HG03280 (cell line): ENCODE measurements at regions not wholly inside any gene's neighbourhood (a gene's known extent, or its start where the extent isn't known, plus 50 kb on each side); places are given as distances from the start of the nearest gene placed in this dataset.

Experiments
- ATAC-seq: cut with Tn5 transposase; IDR thresholded peaks from one replicate; pipeline ENCODE4 v1.9.1; 2021; ENCODE audit warnings: mild to moderate bottlenecking, moderate library complexity; ENCODE audit not compliant: unreplicated experiment

DNA sequence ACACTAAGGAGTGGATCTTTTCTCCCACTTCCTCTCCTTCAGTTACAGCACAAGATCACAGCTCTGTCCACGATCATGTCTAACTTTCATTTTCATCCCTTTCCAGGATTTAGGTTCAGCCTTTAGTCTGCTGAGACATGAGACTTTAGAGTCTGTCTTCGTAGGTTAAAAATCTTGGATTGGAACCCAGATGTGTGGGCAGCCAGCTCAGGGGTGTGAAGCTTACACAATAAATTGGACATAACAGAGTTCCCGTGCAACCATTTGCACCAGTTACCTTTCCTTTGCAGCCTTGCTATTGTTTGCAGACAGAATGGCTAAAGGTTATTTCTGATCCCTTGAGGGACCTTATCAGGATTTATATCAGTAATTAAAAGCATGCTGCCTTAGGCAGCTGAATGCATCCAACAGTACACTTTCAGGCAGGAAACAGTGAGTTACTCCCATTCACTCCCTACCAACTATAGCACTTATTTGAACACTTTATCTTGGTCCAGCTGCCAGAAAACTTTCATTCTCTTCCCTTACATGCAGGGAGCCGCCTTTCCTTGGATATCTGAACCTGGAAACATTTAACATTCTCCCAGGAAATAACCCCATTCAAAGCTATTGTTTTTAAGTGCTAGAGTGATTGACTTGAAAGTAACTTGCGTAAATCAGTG lies 87.3 kb downstream of the TMEM100 start:
- ATAC-seq: no peak

DNA sequence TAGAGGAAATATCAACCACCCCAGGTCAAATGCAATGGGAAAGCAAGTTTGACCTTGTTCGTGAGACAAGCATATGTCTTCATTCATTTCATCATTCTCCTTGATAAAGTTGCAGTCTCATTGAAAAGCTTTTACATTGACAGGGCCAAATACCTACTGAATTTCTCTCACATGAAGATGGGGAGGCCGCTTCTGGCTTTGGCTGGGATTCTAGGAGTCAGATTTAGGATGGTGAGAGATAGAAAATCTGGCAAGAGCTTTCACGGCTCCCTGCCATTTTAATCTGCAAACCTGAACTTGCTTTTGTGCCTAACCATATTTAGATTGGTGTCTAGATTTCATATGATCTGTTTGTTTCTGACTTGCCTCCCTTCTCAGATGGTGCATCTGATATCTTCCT lies 88.0 kb downstream of the TMEM100 start:
- no peak for ATAC-seq

DNA sequence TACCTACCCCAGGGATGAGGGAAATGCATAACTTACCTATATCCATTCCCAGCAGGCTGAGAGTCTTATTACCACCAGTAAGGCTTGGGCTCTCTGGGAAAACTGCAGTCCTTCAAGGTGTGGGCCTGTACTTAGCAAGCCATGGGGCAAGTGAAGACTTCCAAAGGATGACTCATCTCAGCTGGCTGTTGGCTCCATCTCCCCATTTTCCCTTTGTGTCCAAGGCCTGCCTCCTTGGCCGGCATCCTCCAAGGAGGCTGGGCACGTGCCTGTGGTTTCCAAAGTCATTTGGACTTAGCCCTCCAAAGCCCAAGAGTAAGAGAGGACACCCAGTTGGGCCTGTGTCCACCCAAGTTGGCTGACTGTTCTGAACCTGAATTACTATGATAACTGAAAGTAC lies 89.8 kb downstream of the TMEM100 start:
- no peak for ATAC-seq

DNA sequence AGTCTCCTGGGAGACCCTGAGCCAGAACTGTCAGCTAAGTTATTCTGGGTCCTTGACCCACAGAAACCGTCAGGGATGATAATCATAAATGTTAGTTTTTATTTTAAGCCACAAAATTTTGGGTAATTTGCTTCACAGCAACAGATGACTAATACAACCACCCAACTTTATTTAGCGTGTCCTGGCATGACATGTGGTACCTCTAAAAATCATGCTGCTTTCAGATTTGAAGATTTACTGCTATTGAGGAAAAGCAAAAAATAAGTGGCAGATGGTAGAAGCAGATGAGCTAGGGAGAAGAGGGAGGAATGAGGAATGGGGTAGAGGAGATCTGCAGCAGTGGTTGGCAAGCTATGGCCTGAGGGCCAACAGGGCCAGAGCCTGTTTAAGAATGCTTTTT lies 90.4 kb downstream of the TMEM100 start:
- ATAC-seq: no peak

DNA sequence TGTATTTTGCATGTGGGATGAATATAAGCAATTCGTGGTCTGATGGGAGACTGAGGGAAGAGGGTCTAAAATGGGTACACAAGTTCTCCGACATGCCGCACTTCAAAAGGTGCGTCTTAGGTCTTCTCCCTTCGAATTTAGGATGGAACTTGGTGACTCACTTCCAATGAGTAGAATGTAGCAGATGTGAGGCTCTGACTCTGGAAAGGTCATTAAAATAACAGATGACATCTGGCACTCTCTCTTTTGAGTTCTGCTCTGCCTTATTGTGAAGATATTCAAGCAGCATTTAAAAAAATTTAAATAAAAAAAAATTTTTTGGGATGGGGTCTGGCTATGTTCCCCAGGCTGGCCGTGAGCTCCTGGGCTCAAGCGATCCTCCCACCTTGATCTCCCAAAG lies 92.7 kb downstream of the TMEM100 start:
- no peak for ATAC-seq

DNA sequence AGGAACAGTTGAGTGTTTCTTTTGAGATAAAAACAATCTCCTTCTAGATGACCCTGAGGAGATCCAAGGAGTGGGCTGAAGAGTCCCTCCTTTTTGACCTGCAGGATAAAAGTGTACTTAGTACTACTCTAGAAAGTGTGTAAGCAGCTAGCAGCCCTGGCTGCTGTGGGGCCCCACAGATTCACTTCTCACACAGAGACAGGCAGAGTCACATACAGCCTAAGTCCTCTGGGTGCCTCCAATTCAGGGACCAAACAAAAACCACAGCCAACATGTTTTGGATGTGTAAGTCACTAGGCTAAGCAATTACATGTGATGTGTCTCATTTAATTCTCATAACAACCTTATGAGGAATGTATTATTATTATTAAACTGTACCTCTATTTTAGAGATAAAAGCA lies 97.1 kb downstream of the TMEM100 start:
- peak; percentile 76 for ATAC-seq

DNA sequence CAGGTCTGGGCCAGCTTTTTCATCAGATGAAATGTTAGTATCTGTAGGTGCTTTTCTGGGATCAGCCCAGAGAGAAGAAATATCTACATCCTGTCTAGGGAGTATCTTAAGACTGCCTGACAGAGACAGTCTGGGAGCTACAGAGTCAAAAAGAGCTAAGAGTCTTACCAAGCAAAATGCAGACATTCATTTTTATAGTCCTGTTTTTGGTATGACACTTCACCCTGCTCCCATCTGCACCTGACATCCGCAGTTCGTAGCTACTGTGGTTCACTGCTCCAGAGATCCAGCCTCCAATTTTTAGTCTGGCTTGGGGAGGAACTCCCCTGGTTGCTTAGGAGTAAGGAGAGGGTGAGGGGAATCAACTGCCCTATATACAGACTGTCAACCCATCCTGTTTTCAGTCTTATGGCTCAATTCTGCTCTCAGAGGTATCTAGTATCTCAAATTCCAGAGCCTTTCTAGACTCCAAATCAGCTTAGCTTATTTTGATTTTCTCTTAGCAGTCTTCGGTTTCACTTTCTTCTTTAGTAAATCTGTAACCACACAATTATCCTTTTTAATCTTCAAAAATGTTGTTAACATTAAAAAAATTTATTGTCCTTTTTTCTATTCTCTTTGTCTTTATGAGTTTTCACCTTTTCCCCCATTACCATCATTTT lies 97.8 kb downstream of the TMEM100 start:
- ATAC-seq: peak; percentile 53

DNA sequence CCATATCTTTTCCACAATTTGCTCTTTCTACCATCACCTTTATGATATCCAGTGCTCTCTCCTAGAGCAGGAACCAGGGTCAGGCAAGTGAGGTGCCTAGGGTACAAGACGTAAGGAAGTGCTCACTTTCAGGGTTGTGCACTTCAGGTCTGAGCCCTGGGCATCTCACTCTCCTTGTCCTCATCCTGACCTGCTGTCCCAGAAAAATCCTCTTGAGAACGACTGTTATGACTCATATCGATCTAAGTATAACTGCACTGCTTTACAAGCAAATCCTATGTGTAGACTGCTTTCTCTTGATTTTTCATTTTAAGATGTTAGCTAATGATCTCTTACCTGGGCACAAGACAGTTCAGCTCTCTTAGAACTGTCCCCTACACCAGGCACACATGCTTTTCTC lies 100.1 kb downstream of the TMEM100 start:
- no peak for ATAC-seq

DNA sequence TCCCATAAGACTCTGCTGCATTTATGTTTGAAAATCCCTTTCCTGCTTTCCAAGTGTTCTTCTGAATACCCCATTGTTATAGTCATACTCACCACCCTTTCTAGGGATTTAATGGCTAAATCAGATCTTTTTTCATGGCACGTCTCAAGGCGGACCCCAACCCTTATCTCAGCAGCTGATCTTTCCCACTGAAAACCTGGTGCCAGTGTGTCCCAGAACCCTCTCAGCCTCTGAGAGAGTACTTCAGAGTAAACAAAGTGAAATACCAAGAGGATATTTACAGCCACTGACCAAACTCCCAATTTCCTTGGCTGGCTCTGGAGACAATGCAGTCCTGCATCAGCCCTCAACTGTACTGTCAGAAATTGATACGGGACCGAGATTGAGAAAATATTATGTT lies 101.7 kb downstream of the TMEM100 start:
- ATAC-seq: no peak

DNA sequence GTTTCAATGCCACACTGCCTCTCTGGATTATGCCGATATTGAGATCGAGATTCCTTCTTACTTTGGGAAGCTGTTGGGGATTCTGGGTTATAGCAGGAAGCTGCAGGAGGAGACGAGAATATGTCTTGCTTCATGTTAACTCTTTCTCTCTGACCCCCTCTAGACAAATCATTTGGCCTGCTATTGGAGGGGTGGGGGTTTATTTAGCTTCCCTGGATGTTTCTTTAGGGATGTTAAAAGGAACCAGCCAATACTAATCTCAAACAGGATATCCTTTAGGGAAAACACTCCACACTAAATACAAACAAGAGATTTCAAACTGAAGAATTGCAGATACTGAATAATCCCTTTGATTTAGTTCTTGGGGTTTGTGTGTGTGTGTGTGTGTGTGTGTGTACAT lies 102.6 kb downstream of the TMEM100 start:
- no peak for ATAC-seq

DNA sequence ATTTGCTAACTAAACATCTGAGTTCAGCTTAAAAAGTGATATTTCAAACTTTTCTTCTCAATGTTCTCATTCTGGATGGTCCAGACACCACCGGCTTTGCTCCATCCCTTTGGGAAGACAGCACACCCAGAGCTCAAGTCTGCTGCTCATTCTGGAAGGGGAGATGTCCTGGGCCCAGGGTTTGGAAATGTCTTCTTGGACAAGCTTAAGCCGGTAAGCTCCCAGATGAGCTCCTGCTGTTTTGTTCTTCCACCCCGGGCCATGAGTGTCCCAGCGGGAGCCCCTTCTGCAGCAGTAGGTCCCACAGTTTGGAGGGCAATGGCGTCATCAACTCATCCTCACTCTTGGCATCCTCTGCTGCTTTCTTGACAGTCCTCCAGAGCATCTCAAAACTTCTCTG lies 105.2 kb downstream of the TMEM100 start:
- ATAC-seq: no peak

DNA sequence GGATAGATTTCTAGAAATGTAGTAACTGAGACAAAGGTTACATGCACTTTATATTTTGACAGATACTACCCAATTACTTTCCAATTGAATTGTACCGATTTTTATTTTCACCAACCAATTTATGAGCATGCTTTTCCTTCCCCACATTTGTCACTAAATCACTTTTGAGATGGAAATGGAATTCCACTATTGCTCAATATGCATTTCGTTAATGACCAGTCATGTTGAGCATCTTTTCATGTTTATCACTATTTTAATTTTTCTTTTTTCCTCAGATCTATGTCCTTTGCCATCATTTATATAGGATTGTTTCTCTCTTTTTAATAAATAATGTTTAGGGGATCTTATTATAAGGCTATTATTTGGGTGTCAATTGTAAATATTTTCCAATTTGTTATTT lies 102.8 kb upstream of the SMIM36 start:
- no peak for ATAC-seq

DNA sequence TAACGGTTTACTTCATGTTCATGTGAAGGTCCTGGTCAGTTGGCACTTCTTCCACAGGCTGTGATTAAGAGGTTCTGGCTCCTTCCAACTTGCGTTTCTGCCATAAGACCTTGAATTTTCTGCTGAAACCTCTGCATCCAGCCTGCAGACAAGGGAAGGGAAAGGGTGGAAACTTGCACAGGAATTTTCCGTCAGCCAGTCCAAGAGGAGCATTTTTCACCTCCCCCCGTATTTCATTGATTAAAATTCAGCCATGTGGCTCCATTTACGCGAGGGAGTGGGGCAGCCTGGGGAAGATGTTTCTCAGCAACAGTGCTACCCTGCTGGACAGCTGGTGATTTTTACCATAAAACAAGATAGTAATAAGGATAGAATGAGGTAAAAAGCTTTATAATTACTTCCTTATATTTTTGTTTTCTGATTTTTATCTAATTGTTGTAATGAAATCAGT lies 101.5 kb upstream of the SMIM36 start:
- ATAC-seq: no peak

DNA sequence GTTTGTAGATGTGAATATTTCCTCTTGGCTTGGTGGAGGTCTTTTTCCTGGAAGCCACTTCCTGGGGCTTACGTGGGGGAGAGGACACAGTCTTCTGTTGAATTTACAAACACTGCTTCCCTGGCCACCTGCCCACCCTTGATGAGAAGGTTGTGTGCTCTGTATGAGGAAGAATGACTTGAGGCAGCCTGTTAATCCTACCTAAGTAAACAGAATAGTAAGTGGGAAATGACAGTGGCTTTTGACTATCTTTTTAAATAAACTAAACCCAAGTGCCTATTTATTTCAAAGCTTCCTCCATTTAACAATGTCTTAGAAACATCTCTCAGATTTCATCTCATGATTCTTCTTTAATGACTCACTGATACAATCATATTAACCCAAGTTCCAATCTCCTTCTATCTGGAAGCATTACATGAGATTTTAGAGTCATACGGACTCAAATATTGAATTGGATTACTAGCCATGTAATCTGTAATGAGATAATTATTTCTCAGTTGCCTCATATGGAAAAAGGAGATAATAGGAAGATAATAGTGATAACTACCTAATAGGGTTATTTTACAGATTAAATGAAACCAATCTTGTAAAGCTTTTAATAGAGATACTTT lies 96.6 kb upstream of the SMIM36 start:
- no peak for ATAC-seq

DNA sequence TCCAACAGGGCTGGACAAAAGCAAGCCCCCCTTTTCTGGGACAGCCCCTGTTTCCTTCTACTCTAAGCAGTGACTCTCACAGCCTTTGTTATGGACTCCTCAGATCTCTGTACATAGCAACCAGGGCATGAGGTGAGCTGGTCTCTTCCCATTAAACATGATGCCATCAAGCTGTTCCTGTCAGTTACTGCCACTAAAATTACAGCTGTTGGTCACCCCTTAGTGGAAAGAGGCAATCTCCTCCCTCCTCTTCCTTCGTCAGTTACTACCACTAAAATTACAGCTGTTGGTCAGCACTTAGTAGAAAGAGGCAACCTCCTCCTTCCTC lies 95.2 kb upstream of the SMIM36 start:
- no peak for ATAC-seq

DNA sequence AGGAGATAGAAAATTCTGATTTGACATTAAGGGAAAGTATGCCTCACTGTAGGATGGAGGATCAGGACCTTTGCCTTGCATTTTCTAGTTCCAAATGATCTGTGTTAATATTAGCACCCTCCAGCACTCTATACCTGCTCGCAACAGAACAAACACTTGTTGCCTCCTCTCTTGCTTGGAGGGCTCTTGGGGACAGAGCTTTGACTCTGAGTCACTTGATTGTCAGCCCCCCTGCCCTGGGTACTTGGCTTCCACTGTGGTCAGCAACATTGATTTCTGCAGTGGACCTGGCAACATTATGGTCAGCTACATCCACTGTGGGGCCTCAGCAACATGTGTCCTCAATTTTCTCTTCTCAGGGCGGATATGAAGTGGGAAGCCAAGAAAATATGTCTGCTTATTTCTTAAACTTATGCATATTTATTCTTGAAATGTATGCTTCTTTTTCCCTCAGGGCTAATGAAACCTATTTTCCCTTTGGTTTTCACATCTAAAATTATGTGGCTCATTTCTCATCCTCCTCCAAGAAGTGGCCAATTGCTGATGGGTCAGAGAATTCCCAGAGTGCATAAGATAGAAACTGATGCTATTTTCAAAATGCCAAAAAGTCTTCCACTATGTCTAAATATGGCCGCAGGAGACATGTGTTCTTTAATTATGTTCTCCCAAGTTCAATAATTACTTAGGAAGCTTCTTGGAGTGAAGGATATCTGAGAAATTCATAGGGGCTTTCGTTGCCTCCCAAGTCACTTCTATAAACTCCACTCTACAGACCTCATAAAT lies 94.6 kb upstream of the SMIM36 start:
- ATAC-seq: no peak

DNA sequence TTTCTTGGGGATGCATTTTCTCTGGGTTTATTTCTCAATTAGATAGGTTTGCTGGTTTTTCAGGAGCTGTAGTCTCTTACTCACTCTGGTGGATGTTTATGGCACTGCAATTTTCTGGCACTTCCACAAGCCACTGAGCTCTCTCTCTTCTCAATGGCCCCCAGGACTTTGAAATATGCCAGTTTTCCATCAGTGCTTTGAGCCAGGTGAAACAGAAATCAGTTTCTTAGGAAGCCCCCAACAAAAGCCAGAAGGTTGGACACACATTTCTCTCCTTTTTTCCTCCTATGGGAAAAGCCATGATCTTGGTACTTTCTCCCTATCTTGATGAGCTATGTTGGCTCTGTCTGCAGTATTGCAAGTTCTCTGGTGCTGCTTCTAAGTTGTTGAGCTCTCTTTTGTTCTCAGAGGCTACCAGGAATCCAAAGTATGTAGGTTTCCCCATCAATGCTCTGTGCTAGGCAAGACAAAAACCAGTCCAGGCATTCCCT lies 90.7 kb upstream of the SMIM36 start:
- ATAC-seq: no peak

DNA sequence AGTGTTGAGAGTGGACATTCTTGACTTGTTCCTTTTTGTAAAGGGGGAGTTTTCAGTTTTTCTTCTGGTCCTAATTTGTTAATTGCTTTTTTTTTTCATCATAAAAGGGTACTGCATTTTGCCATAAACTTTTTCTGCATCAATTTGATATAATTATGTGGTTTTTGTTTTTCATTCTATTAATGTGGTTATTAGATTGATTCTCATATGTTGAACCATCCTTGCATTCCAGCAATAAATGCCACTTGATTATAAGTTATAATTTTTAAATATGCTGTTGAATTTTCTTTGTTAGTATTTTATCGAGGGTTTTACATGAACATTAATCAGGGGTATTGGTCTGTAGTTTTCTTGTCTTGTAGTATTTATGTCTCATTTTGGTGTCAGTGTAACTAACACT lies 87.2 kb upstream of the SMIM36 start:
- no peak for ATAC-seq

DNA sequence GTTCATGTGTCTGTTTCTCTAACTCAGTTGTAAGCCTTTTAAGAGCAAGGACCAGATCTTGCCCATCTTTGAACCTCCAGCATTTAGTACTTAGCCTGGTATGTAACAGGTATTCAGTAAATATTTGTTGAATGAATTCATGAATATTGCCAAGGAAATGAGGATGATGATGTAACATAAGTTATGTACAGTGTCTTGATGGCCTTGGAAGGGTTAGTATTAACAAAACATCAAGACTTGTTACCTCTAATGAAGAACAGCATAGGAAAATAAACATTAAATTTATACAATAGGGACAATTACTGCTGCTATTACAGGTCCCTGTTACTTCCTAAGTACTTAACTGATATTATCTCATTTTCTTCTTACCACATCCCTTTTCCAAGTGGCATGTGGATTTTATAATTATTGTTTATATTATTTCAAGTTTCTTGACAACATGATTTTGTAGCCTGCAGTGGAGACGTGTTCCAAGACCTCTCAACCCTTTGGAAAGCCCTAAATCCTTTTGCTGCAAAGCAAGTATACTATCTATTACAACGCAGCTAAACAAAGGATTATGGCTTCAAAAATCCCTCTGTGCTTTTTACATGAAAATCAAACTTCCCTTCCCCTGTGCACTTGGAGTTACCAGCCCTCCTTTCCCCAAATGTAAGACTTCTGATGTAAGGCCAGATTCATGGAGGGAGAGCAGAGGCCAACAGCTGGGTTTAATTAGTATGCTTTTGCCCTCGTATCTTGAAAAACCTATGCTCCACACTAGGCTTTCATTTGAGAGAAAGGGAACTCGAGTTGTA lies 77.4 kb upstream of the SMIM36 start:
- ATAC-seq: no peak

DNA sequence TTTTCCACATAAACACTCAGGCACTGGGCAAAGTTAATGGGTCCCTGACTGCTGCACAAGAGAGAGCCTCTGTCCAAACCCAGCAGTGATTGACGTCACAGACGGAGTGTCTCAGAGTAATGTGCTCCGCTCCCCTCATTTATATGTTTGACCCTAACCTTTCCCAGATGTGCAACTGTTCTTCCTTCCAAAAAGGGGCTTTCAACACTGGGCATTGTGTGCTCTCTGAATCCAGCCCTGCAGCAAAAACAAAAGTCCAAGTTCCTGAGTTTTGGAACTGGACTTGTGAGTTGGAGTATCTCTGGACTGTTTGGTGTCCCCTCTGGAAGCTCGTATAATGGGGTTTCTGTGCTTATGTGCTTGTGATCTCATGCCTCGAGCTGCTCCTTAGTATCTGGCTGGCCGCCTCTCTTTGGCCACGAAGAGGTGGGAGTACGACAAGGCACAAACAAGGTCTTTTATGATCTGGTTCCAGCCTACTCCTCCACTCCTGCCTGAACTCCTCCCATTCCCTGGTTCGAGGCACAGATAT lies 76.4 kb upstream of the SMIM36 start:
- no peak for ATAC-seq

DNA sequence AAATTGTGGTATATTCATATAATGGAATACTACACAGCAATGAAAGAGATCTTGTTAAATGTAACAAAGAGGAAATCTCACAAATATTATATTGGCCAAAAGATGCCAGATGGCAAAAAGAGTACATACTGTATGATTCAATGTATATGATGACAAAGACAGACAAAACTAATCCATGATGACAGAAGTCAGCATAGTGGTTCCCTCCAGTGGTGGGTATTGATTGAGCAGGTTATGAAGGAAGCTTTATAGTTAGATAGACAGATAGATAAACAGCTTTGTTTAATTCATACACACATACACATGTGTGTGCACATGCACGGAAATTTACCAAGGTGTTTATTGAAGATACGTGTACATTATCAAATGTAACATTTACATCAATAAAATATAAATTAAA lies 74.4 kb upstream of the SMIM36 start:
- no peak for ATAC-seq
